SK-N-SH (cell line): ENCODE measurements at regions not wholly inside any gene's neighbourhood (a gene's known extent, or its start where the extent isn't known, plus 50 kb on each side); places are given as distances from the start of the nearest gene placed in this dataset.

Experiments
- CTCF ChIA-PET: fragments of 300-600, 350-600 bp; formaldehyde crosslinking; extraction: SDS; loops from one replicate; lab custom pipeline; 2021; lab: Yijun Ruan, JAX
- POLR2A ChIA-PET: fragments of 350-600 bp; sonication (Branson Sonifier 250); formaldehyde crosslinking; extraction: SDS; loops from one replicate; lab custom pipeline; 2020; ENCODE audit warnings: antibody characterized with exemption, inconsistent platforms; lab: Yijun Ruan, JAX
- DNase-seq: peaks from one replicate; pipeline ENCODE4 v3.0.0; 2012
- H2AFZ ChIP-seq: fragments of 200-600 bp; sonication (generic); 2 replicates; pipeline ENCODE4 v1.8.1; 2016; ENCODE audit warnings: antibody characterized with exemption, mild to moderate bottlenecking, low read depth
- H3F3A ChIP-seq: fragments of 200-600 bp; sonication (generic); replicated peaks from 2 replicates; pipeline ENCODE3; 2016; ENCODE audit warnings: antibody characterized with exemption, mild to moderate bottlenecking; ENCODE audit not compliant: insufficient read depth
- H3K27ac ChIP-seq, 2 experiments: fragments of 200-500 bp in 1 of 2; fragments of 200-600 bp in 1 of 2; sonication (Bioruptor generic) in 1 of 2; sonication (generic), shearing (Covaris generic) in 1 of 2; 2 replicates each; pipeline versions ENCODE4 v1.5.1 to v1.6.1; 2014 to 2016; ENCODE audit warnings: low read depth in 2 of 2, inconsistent platforms in 1 of 2, low read length in 1 of 2, mild to moderate bottlenecking in 1 of 2, mixed read lengths in 1 of 2
- H3K27me3 ChIP-seq: fragments of 200-600 bp; sonication (generic), shearing (Covaris generic); 2 replicates; pipeline ENCODE4 v1.6.1; 2016; ENCODE audit warnings: mixed run types; ENCODE audit not compliant: insufficient read depth
- H3K36me3 ChIP-seq, 2 experiments: fragments of 200-500 bp in 1 of 2; fragments of 200-600 bp in 1 of 2; sonication (Bioruptor generic) in 1 of 2; sonication (generic) in 1 of 2; replicated peaks in 1 of 2; 2 replicates each; pipeline versions ENCODE3 to v1.5.1; 2014 to 2016; ENCODE audit warnings: low read length in 1 of 2, mild to moderate bottlenecking in 1 of 2; ENCODE audit not compliant: insufficient read depth in 2 of 2, control insufficient read depth in 1 of 2
- H3K4me1 ChIP-seq, 2 experiments: fragments of 200-500 bp in 1 of 2; fragments of 200-600 bp in 1 of 2; sonication (Bioruptor generic) in 1 of 2; sonication (generic), shearing (Covaris generic) in 1 of 2; 2 replicates each; pipeline versions ENCODE4 v1.5.1 to v1.6.1; 2014 to 2016; ENCODE audit warnings: low read depth in 1 of 2, low read length in 1 of 2, mixed run types in 1 of 2; ENCODE audit not compliant: insufficient read depth in 2 of 2, control insufficient read depth in 1 of 2
- H3K4me2 ChIP-seq: fragments of 200-600 bp; sonication (generic), shearing (Covaris generic); 2 replicates; pipeline ENCODE4 v1.6.1; 2017; ENCODE audit warnings: mixed run types
- H3K4me3 ChIP-seq, 2 experiments: fragments of 200-500 bp in 1 of 2; fragments of 200-600 bp in 1 of 2; sonication (Bioruptor generic) in 1 of 2; sonication (generic), shearing (Covaris generic) in 1 of 2; 2 replicates each; pipeline versions ENCODE4 v1.5.1 to v1.8.1; 2014 to 2016; ENCODE audit warnings: low read depth in 2 of 2, inconsistent platforms in 1 of 2, low read length in 1 of 2, mild to moderate bottlenecking in 1 of 2, mixed read lengths in 1 of 2, moderate library complexity in 1 of 2
- H3K79me2 ChIP-seq: fragments of 200-600 bp; sonication (generic); 2 replicates; pipeline ENCODE4 v1.8.1; 2017; ENCODE audit warnings: mild to moderate bottlenecking; ENCODE audit not compliant: insufficient read depth
- H3K9ac ChIP-seq: fragments of 200-600 bp; sonication (generic); 2 replicates; pipeline ENCODE4 v1.6.1; 2017; ENCODE audit warnings: mixed run types
- H3K9me2 ChIP-seq: fragments of 200-600 bp; sonication (generic); 2 replicates; pipeline ENCODE4 v1.6.1; 2017; ENCODE audit warnings: mixed run types
- H3K9me3 ChIP-seq: fragments of 200-600 bp; sonication (generic); 2 replicates; pipeline ENCODE4 v1.6.1; 2017; ENCODE audit warnings: mixed run types, mild to moderate bottlenecking, moderate library complexity
- H4K20me1 ChIP-seq: fragments of 200-600 bp; sonication (generic); 2 replicates; pipeline ENCODE4 v1.6.1; 2017; ENCODE audit warnings: mild to moderate bottlenecking, mixed run types; ENCODE audit not compliant: insufficient read depth
- ELF1 ChIP-seq: IDR thresholded peaks from 2 replicates; pipeline ENCODE4 v1.4.0; 2012
- EZH2phosphoT487 ChIP-seq: fragments of 200-600 bp; sonication (generic); IDR thresholded peaks from 2 replicates; pipeline ENCODE4 v1.6.1; 2017; ENCODE audit warnings: low read depth, mixed run types, mild to moderate bottlenecking, antibody characterized with exemption, moderate library complexity, borderline replicate concordance
- FOXJ3 ChIP-seq: sonication (generic); formaldehyde crosslinking; IDR thresholded peaks from 2 replicates; pipeline ENCODE4 v1.5.1; 2020; ENCODE audit warnings: mild to moderate bottlenecking, missing genetic modification reagents
- FOXM1 ChIP-seq: IDR thresholded peaks from 2 replicates; pipeline ENCODE4 v1.4.0; 2012; ENCODE audit warnings: low read depth, mild to moderate bottlenecking
- GABPA ChIP-seq: IDR thresholded peaks from 2 replicates; pipeline ENCODE4 v1.4.0; 2012; ENCODE audit warnings: low read depth, mild to moderate bottlenecking
- GATA2 ChIP-seq: sonication (generic); formaldehyde crosslinking; IDR thresholded peaks from 2 replicates; pipeline ENCODE4 v1.5.0; 2020; ENCODE audit warnings: mild to moderate bottlenecking, missing genetic modification reagents
- MXI1 ChIP-seq: IDR thresholded peaks from 2 replicates; pipeline ENCODE4 v1.6.1; 2012; ENCODE audit warnings: mild to moderate bottlenecking, low read depth, low read length, improper control_type of control experiment
- NFIC ChIP-seq: IDR thresholded peaks from 2 replicates; pipeline ENCODE4 v1.4.0; 2012; ENCODE audit warnings: borderline replicate concordance
- NRF1 ChIP-seq: IDR thresholded peaks from 2 replicates; pipeline ENCODE4 v1.6.1; 2012; ENCODE audit warnings: low read depth, mild to moderate bottlenecking, low read length
- POLR2AphosphoS5 ChIP-seq: IDR thresholded peaks from 2 replicates; pipeline ENCODE4 v1.6.1; 2012; ENCODE audit warnings: low read depth, low read length
- RAD21 ChIP-seq: IDR thresholded peaks from 2 replicates; pipeline ENCODE4 v1.6.1; 2012; ENCODE audit warnings: mild to moderate bottlenecking, low read length
- RFX5 ChIP-seq: IDR thresholded peaks from 2 replicates; pipeline ENCODE4 v1.6.1; 2012; ENCODE audit warnings: mild to moderate bottlenecking, improper control_type of control experiment, low read length
- RXRA ChIP-seq: IDR thresholded peaks from 2 replicates; pipeline ENCODE4 v1.4.0; 2012; ENCODE audit warnings: low read depth, mild to moderate bottlenecking, borderline replicate concordance
- SMC3 ChIP-seq: IDR thresholded peaks from 2 replicates; pipeline ENCODE4 v1.6.1; 2012; ENCODE audit warnings: low read depth, low read length, improper control_type of control experiment
- YY1 ChIP-seq: IDR thresholded peaks from 2 replicates; pipeline ENCODE4 v1.4.0; 2012; ENCODE audit warnings: low read depth, mild to moderate bottlenecking
- WGBS: methylation state at CpG from one replicate; pipeline ENCODE4 v1.1.6; 2017; ENCODE audit warnings: low lambda C conversion rate; 5-methylcytosine and 5-hydroxymethylcytosine counted together
- TF ChIP-seq, protein P1 (sequence below): fragments of 200-600 bp; sonication (generic); IDR thresholded peaks from 2 replicates; pipeline ENCODE4 v1.6.1; 2017; ENCODE audit warnings: antibody characterized with exemption, mild to moderate bottlenecking, moderate library complexity
- TF ChIP-seq, protein P2 (sequence below): fragments of 150-350 bp; IDR thresholded peaks from 2 replicates; pipeline ENCODE4 v1.6.1; 2017; ENCODE audit warnings: antibody characterized with exemption, low read length, low read depth, borderline replicate concordance
- TF ChIP-seq, protein P3 (sequence below): fragments of 150-350 bp; IDR thresholded peaks from 2 replicates; pipeline ENCODE4 v1.6.1; 2016; ENCODE audit warnings: mild to moderate bottlenecking, low read depth, low read length
- TF ChIP-seq, protein P4 (sequence below): IDR thresholded peaks from 2 replicates; pipeline ENCODE4 v1.6.1; 2012; ENCODE audit warnings: mild to moderate bottlenecking, low read depth, low read length, moderate library complexity
- TF ChIP-seq, protein P5 (sequence below): IDR thresholded peaks from 2 replicates; pipeline ENCODE4 v1.4.0; 2012; ENCODE audit warnings: low read depth, borderline replicate concordance

DNA sequence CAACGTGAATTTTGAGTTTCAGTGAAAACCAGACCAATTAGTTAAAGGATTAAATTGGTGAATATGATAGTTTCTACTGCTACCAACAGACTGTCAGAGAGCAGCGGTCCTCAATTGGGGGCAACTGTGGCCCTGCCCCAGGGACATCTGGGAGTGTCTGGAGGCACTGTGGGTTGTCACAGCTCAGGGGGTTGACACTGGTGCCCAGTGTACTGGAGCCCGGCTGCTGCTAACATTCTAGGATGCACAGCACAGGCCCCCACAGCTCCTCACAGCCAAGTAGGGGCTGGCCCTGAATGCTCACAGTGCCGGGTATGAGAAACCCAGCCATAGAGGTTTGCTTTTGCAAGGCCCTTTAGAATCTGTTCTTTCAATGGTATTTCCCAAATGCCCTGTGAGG is 84.1 kb upstream of the CXCL12 start:
- no peak overlapping the region for H3K9ac ChIP-seq
- no peaks in the 10 kb centered on the region for H3K9me2 ChIP-seq
- ChIA-PET POLR2A (no interaction called here), CTCF (no interaction called here)
- WGBS: 4% methylated on average over 2 of the region's 4 CpGs
- H3K27ac ChIP-seq: no peak overlapping the region
- no peaks in the 10 kb centered on the region; a peak in 1 of 4 replicates for H3K4me1 ChIP-seq
- H3F3A ChIP-seq: no peaks in the 10 kb centered on the region
- TF ChIP-seq NFIC (no peak), FOXM1 (no peak), ELF1 (no peak), EZH2phosphoT487 (no peak), RFX5 (no peak), FOXJ3 (CRISPR knock-in tag) (no peak), YY1 (no peak), SMC3 (no peak), POLR2AphosphoS5 (no peak), NRF1 (no peak), RAD21 (no peak), MXI1 (no peak), RXRA (no peak), GABPA (no peak), GATA2 (no peak)
- TF ChIP-seq, protein P1, sequence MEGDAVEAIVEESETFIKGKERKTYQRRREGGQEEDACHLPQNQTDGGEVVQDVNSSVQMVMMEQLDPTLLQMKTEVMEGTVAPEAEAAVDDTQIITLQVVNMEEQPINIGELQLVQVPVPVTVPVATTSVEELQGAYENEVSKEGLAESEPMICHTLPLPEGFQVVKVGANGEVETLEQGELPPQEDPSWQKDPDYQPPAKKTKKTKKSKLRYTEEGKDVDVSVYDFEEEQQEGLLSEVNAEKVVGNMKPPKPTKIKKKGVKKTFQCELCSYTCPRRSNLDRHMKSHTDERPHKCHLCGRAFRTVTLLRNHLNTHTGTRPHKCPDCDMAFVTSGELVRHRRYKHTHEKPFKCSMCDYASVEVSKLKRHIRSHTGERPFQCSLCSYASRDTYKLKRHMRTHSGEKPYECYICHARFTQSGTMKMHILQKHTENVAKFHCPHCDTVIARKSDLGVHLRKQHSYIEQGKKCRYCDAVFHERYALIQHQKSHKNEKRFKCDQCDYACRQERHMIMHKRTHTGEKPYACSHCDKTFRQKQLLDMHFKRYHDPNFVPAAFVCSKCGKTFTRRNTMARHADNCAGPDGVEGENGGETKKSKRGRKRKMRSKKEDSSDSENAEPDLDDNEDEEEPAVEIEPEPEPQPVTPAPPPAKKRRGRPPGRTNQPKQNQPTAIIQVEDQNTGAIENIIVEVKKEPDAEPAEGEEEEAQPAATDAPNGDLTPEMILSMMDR: no peak
- TF ChIP-seq, protein P2, sequence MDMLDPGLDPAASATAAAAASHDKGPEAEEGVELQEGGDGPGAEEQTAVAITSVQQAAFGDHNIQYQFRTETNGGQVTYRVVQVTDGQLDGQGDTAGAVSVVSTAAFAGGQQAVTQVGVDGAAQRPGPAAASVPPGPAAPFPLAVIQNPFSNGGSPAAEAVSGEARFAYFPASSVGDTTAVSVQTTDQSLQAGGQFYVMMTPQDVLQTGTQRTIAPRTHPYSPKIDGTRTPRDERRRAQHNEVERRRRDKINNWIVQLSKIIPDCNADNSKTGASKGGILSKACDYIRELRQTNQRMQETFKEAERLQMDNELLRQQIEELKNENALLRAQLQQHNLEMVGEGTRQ: no peak
- TF ChIP-seq, protein P3, sequence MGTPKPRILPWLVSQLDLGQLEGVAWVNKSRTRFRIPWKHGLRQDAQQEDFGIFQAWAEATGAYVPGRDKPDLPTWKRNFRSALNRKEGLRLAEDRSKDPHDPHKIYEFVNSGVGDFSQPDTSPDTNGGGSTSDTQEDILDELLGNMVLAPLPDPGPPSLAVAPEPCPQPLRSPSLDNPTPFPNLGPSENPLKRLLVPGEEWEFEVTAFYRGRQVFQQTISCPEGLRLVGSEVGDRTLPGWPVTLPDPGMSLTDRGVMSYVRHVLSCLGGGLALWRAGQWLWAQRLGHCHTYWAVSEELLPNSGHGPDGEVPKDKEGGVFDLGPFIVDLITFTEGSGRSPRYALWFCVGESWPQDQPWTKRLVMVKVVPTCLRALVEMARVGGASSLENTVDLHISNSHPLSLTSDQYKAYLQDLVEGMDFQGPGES: no peak
- TF ChIP-seq, protein P4, sequence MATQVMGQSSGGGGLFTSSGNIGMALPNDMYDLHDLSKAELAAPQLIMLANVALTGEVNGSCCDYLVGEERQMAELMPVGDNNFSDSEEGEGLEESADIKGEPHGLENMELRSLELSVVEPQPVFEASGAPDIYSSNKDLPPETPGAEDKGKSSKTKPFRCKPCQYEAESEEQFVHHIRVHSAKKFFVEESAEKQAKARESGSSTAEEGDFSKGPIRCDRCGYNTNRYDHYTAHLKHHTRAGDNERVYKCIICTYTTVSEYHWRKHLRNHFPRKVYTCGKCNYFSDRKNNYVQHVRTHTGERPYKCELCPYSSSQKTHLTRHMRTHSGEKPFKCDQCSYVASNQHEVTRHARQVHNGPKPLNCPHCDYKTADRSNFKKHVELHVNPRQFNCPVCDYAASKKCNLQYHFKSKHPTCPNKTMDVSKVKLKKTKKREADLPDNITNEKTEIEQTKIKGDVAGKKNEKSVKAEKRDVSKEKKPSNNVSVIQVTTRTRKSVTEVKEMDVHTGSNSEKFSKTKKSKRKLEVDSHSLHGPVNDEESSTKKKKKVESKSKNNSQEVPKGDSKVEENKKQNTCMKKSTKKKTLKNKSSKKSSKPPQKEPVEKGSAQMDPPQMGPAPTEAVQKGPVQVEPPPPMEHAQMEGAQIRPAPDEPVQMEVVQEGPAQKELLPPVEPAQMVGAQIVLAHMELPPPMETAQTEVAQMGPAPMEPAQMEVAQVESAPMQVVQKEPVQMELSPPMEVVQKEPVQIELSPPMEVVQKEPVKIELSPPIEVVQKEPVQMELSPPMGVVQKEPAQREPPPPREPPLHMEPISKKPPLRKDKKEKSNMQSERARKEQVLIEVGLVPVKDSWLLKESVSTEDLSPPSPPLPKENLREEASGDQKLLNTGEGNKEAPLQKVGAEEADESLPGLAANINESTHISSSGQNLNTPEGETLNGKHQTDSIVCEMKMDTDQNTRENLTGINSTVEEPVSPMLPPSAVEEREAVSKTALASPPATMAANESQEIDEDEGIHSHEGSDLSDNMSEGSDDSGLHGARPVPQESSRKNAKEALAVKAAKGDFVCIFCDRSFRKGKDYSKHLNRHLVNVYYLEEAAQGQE: no peak
- TF ChIP-seq, protein P5, sequence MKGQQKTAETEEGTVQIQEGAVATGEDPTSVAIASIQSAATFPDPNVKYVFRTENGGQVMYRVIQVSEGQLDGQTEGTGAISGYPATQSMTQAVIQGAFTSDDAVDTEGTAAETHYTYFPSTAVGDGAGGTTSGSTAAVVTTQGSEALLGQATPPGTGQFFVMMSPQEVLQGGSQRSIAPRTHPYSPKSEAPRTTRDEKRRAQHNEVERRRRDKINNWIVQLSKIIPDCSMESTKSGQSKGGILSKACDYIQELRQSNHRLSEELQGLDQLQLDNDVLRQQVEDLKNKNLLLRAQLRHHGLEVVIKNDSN: no peak
- H3K36me3 ChIP-seq: no peaks in the 10 kb centered on the region
- H3K79me2 ChIP-seq: no peaks in the 10 kb centered on the region
- H2AFZ ChIP-seq: no peak overlapping the region
- no peaks in the 10 kb centered on the region for H3K9me3 ChIP-seq
- H3K4me3 ChIP-seq: no peak overlapping the region
- no peak overlapping the region for H3K4me2 ChIP-seq
- no peaks in the 10 kb centered on the region for H4K20me1 ChIP-seq
- DNase-seq: no peak
- peaks cover 19% of the 10 kb centered on the region; the same call in 1 of the 2 replicates for H3K27me3 ChIP-seq
